ENCODE measurements at regions not wholly inside any gene's neighbourhood (a gene's known extent, or its start where the extent isn't known, plus 50 kb on each side); places are given as distances from the start of the nearest gene placed in this dataset.

- TF ChIP-seq CTCF (IDR thresholded peaks at IDR 0.05) (no peak), EZH2phosphoT487 (IDR thresholded peaks at IDR 0.05) (no peak), EZH2 (IDR thresholded peaks at IDR 0.05) (no peak)
Measured at GRCh38 chrX:8946563-8946962, 87.4 kb downstream of the FAM9B start.

Data from neural progenitor cell (in vitro differentiated cells).